HG03280 (cell line): ENCODE measurements at regions not wholly inside any gene's neighbourhood (a gene's known extent, or its start where the extent isn't known, plus 50 kb on each side); places are given as distances from the start of the nearest gene placed in this dataset.

Source experiments
- ATAC-seq: cut with Tn5 transposase; IDR thresholded peaks from one replicate; pipeline ENCODE4 v1.9.1; 2021; ENCODE audit warnings: mild to moderate bottlenecking, moderate library complexity; ENCODE audit not compliant: unreplicated experiment

- no peak for ATAC-seq
These were observed 157.1 kb upstream of the SMLR1 start for GRCh38 chr6:130670142-130670541.

- no peak for ATAC-seq
These were observed 156.1 kb upstream of the SMLR1 start for GRCh38 chr6:130671119-130671518.

- ATAC-seq = no peak
These were observed 155.6 kb upstream of the SMLR1 start for GRCh38 chr6:130671577-130671976.

- no peak for ATAC-seq
These were observed 155.1 kb upstream of the SMLR1 start for GRCh38 chr6:130672153-130672552.

- ATAC-seq = no peak
These were observed 152.6 kb upstream of the SMLR1 start for GRCh38 chr6:130674604-130675003.

GRCh38 chr6:130675072-130675471 is 152.1 kb upstream of the SMLR1 start:
- ATAC-seq = no peak

- no peak for ATAC-seq
These were observed 151.0 kb upstream of the SMLR1 start for GRCh38 chr6:130676077-130676772.

GRCh38 chr6:130676773-130677144 is 150.4 kb upstream of the SMLR1 start:
- no peak for ATAC-seq

GRCh38 chr6:130677312-130677711 is 149.9 kb upstream of the SMLR1 start:
- no peak for ATAC-seq

- ATAC-seq = no peak
These were observed 149.4 kb upstream of the SMLR1 start for GRCh38 chr6:130677766-130678165.

GRCh38 chr6:130679684-130680083 is 147.5 kb upstream of the SMLR1 start:
- no peak for ATAC-seq

- ATAC-seq = no peak
These were observed 147.1 kb upstream of the SMLR1 start for GRCh38 chr6:130680116-130680515.

GRCh38 chr6:130681028-130681427 is 146.2 kb upstream of the SMLR1 start:
- ATAC-seq = no peak

- no peak for ATAC-seq
These were observed 145.1 kb upstream of the SMLR1 start for GRCh38 chr6:130682066-130682465.

GRCh38 chr6:130683761-130684517 is 143.3 kb upstream of the SMLR1 start:
- ATAC-seq = no peak

- ATAC-seq = no peak
These were observed 134.5 kb upstream of the SMLR1 start for GRCh38 chr6:130692659-130693058.

- ATAC-seq = no peak
These were observed 133.3 kb upstream of the SMLR1 start for GRCh38 chr6:130693944-130694343.

GRCh38 chr6:130694606-130695005 is 132.6 kb upstream of the SMLR1 start:
- no peak for ATAC-seq

- ATAC-seq = no peak
These were observed 130.4 kb upstream of the SMLR1 start for GRCh38 chr6:130696806-130697205.

- ATAC-seq = peak; percentile 35
These were observed 129.8 kb upstream of the SMLR1 start for GRCh38 chr6:130697271-130697994.

GRCh38 chr6:130697995-130698535 is 129.1 kb upstream of the SMLR1 start:
- ATAC-seq = peak; percentile 96

- ATAC-seq = no peak
These were observed 127.5 kb upstream of the SMLR1 start for GRCh38 chr6:130699742-130700141.
